ENCODE measurements at regions not wholly inside any gene's neighbourhood (a gene's known extent, or its start where the extent isn't known, plus 50 kb on each side); places are given as distances from the start of the nearest gene placed in this dataset.

- DNase-seq = no peak
Observed at GRCh38 chr2:172232708-172233396, 130.2 kb upstream of the DLX2 start.

DNA sequence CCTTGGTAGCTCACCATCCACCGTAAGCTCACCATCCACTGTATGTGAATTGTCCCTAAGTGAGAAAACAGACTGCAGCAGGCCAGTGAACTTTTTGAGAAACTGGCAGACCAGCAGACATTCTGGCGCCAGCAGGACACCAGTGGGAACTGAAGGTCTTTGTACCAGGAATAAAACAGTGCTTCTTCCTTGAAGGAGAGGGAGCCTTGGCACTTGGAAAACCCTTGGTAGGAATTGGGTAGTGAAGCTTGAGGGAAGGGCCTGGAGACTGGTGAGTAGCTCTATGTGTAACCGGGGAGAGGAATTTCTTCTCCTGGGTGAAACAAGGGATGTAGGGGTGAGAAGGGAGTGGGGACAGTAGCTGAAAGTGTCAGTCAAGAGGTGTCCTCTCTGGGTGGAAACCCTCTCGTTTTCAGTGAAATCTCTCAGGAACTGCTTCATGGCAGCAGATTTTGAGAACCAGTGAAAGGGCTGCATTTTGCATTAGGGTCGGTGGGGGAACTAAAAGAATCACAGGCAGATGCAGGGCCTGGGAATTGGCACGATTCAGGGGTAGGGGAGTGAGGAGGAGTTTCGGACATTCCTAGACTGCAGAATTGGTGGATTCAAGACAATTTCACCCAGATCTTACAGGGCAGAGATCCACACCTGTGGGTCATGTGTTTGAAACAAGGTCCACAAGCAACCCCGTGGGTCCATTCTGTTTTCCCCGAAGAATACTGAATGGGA, 131.5 kb upstream of the DLX2 start:
- no peak for DNase-seq

DNA sequence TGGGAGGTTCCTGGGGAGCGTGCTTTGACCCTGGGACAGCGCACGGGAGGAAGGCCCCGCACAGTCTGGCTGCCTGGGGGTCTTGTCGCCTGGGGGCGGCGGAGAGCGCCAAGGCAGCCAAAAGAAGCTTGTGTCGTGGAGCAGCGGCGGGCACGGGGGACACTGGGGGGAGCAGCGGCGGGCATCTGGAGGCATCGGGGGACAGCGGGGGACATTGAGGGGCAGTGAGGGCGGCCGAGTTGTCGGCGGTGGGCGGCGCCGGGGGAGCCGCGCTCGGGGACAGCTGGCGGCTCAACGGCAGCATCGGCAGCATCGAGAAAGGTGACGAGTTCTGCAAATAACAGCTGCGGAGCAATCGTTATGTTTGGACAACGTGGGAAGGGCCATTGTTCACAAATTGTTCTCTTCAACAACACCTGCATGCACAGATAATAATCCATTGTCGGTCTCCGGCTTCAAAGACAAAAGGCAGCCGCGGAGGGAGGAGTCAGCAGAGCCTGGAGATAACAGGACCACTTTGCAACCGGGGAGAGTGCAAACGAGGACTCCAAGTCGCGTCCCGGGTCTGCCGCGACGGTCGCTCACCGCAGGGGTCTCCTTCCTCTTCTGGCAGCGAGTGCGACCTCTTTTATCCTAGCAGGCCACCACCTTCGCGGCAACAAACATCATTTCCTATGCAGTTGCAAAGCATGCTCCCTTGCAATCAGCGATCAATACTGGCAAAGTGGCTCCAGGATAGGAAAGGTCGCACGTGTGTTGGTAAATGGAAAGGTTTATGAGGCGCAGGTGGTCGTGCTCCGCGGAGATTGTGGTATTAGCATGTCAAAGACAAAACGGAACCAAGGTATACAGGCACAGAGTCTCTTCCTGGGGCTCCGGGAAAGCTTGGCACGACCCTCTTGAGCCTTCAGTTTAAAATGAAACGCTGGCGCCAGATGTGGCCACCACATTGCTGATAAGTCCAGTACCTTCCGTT, 132.3 kb upstream of the DLX2 start:
- peak; percentile 13 for DNase-seq

- DNase-seq = no peak
Observed at GRCh38 chr2:172239944-172240590, 137.4 kb upstream of the DLX2 start.

DNA sequence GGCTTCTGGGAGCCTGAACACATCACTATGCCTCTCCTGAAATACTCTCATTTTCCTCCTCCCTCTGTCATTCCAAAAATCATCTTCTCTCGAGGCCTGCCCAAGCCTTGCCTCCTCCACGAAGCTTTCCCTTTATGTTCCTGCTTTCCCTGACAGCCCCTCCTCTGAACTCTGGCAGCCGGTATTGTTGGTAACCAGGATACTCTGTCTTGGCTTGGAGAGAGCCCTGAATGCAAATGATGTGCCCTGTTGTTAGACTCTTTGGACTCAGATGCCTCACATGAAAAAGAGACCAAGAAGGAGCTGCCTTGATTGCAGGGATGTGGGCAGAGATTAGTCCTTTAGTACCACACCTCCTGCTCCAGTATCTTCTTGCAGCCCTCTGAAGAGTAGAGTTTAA, 138.5 kb upstream of the DLX2 start:
- no peak for DNase-seq

DNA sequence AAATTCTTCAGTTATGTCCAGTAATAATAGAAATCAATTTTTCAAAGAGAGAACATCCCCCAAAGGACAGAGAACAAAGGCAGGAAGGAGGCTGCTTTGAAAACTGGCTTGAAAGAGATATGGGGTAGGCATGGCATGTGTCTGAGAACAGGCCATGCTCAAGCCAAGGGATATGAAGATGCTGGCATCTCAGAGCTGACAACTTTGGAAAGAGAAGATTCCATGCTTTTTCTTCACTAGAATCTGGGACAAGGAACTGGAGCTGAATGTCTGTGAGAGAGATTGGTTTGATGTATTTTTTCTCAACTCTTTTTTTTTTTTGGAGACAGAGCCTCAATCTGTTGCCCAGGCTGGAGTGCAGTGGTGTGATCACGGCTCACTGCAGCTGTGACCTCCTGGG, 139.8 kb upstream of the DLX2 start:
- no peak for DNase-seq

DNA sequence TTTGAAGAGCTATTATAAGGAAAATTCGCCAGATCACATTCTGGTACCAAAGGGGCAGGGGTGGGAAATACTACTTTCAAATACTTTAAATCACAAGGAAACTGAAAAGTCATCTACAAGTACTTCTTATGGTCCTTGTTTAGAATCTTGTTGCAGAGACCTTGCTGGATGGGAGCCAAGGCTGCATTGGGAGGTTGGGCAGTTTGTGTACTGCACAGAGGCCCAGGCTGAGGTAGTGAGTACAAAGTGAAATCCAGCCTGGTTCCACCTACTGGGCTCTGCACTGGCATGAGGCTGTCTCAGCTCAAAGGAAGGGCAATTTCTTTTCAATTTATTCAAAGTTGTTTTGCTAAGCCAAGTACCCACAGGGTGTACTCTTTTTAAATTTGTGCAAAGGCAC, 140.3 kb upstream of the DLX2 start:
- DNase-seq = no peak

GRCh38 chr2:172244419-172245130, 141.9 kb upstream of the DLX2 start:
- DNase-seq = no peak

- DNase-seq = no peak
Observed at GRCh38 chr2:172246649-172247048, 143.9 kb upstream of the DLX2 start.

DNA sequence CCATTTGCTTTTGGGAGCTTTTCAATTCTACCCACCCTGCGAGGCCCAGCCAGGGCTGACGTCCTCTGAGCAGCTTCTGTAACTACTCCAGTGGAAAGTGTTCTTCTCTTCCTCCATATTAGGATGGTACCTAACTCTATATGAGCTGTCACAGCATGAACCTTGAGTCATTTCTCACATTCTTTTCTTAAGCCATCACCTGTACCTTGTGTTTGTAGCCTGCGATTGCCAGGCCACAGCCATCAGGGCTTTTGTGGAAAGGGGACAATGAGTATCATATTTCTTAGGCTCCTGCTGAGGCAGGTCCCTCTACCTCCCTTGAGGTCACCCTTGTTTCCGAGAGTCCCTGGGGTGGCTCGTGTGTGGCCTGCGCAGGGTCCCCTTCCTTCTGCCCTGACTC, 144.5 kb upstream of the DLX2 start:
- no peak for DNase-seq

- DNase-seq = no peak
Observed at GRCh38 chr2:172248381-172248780, 145.7 kb upstream of the DLX2 start.

DNA sequence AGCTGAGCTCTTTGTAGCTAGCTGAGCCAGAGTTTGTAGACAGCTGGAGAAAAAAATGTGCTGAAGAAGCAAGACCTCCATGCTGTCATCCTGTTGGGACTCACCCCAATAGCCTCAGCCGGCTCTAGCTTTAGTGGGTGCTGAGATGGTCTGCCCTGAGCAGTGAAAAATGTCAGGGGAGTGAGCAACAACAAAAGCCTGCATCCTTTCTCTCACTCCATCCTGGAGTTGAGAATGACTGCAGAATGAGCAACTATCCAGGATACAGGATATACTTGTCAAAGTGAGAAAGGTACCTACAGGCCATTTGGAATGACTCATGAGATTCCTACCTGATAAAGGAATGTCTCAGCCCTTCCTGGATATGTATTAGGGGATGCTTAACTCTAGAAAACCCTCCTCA, 146.1 kb upstream of the DLX2 start:
- DNase-seq = no peak

- no peak for DNase-seq
Observed at GRCh38 chr2:172249334-172249733, 146.6 kb upstream of the DLX2 start.

DNA sequence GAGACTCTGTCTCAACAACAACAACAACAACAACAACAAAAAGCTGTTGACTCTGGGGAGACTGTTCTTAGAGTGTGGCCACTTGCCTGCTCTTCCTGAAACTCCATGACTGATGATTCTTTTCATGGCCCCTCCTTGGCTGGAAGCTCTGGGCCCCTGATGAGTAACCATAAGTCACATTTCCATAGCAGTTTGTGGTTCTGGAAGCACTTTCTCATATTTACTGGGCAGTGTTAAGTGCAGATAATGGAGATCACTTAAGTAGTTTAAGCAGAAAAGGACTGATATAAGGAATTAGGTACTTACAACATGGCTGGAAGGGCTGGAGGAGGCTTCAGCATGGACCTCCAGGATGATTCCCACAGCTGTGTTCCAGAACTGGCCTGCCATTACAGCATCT, 147.3 kb upstream of the DLX2 start:
- DNase-seq = no peak

DNA sequence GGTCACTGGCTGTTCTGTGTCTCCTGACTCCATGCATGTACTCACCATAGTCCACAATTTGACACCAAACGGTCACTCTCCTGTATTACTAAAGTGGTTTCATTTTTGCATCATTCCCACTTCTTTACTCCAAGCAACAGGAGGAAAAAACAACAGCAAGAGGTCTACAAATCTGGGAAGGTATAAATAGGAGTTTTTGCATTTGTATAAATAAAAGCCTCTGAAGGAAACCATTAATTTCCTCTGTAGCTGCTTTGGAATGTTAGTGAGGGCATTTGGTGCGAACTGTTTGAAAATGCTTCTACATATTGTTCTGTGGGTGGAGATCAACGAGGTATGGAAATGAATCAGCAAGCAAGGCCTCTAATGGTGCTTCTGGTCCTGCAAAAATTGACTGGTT, 148.5 kb upstream of the DLX2 start:
- no peak for DNase-seq

- DNase-seq = no peak
Observed at GRCh38 chr2:172252154-172252553, 149.5 kb upstream of the DLX2 start.

- no peak for DNase-seq
Observed at GRCh38 chr2:172253190-172254052, 150.7 kb upstream of the DLX2 start.

- peak; percentile 68 for DNase-seq
Observed at GRCh38 chr2:172256886-172257285, 154.2 kb upstream of the DLX2 start.

- no peak for DNase-seq
Observed at GRCh38 chr2:172259827-172260226, 157.1 kb upstream of the DLX2 start.

GRCh38 chr2:172260336-172260735, 157.6 kb upstream of the DLX2 start:
- DNase-seq = no peak

GRCh38 chr2:172261292-172261691, 158.6 kb upstream of the DLX2 start:
- DNase-seq = no peak
